HUES48 (cell line): ENCODE measurements at regions not wholly inside any gene's neighbourhood (a gene's known extent, or its start where the extent isn't known, plus 50 kb on each side); places are given as distances from the start of the nearest gene placed in this dataset.

Experiments
- H3K27ac ChIP-seq: one replicate; pipeline ENCODE4 v1.7.0; 2013; ENCODE audit warnings: low read depth, low read length, inconsistent platforms
- H3K27me3 ChIP-seq: 2 replicates; pipeline ENCODE4 v1.6.1; 2013; ENCODE audit warnings: mild to moderate bottlenecking, low read length; ENCODE audit not compliant: control insufficient read depth, insufficient read depth
- H3K36me3 ChIP-seq: 2 replicates; pipeline ENCODE4 v1.6.1; 2013; ENCODE audit warnings: low read length; ENCODE audit not compliant: control insufficient read depth, insufficient read depth
- H3K4me1 ChIP-seq: 2 replicates; pipeline ENCODE4 v1.6.1; 2013; ENCODE audit warnings: mild to moderate bottlenecking, low read length; ENCODE audit not compliant: control insufficient read depth, insufficient read depth
- H3K4me3 ChIP-seq: 2 replicates; pipeline ENCODE4 v1.5.1; 2013; ENCODE audit warnings: mild to moderate bottlenecking, low read depth, low read length
- H3K9ac ChIP-seq: 2 replicates; pipeline ENCODE4 v1.6.1; 2013; ENCODE audit warnings: mild to moderate bottlenecking, low read depth, low read length, moderate library complexity
- H3K9me3 ChIP-seq: 2 replicates; pipeline ENCODE4 v1.6.1; 2013; ENCODE audit warnings: low read length; ENCODE audit not compliant: control insufficient read depth, insufficient read depth

DNA sequence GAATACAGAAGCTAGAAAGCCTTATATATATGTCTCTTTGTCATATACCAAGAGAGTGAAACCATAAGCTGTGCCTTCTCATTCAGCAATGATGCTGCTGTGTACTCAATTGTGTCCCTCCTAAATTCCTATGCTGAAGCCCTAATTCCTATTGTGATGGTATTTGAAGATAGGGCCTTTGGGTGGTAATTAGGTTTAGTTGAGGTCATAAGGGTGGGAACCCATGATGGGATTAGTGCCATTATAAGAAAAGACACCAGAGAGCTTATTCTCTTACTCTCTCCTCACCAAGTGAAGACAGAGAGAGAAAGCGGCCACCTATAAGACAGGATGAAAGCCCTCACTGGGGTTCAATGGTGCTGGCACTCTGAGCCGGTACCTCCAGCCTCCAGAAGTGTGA is 1191.3 kb upstream of the TENM4 start:
- Histone ChIP-seq H3K9ac (no peak overlapping the region), H3K4me3 (no peak overlapping the region), H3K36me3 (no peaks in the 10 kb centered on the region), H3K27me3 (no peaks in the 10 kb centered on the region), H3K4me1 (peaks cover 18% of the 10 kb centered on the region), H3K9me3 (no peaks in the 10 kb centered on the region), H3K27ac (peak overlapping the region; percentile 55)

- Histone ChIP-seq H3K4me3 (no peak overlapping the region), H3K9me3 (no peaks in the 10 kb centered on the region), H3K9ac (no peak overlapping the region), H3K27ac (no peak overlapping the region), H3K36me3 (no peaks in the 10 kb centered on the region), H3K27me3 (no peaks in the 10 kb centered on the region), H3K4me1 (peaks cover 12% of the 10 kb centered on the region; the same call in 1 of the 2 replicates)
Observed at GRCh38 chr11:80629466-80629865, 1188.6 kb upstream of the TENM4 start.

DNA sequence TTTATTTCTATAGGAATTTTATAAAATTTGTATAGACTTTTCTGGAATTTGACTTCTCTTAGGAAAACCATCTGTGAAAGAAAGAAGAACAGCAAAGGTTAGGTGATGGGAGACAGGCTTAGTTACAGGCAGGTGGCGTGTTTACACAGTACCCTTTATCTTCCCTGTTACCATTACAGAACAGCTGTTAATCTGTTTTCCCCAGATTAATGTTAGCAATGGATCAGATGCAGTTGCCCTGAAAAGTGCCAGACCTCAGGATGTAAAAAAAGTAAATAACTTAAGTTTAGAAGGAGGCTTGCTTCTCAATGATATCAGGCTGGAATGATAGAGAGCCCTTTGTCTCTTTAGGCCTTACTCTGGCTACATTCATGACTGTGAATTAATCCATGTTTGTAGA is 1186.5 kb upstream of the TENM4 start:
- no peak overlapping the region for H3K27ac ChIP-seq
- no peaks in the 10 kb centered on the region for H3K36me3 ChIP-seq
- H3K27me3 ChIP-seq, result no peaks in the 10 kb centered on the region
- H3K4me1 ChIP-seq, result peaks cover 14% of the 10 kb centered on the region
- no peak overlapping the region for H3K9ac ChIP-seq
- no peaks in the 10 kb centered on the region for H3K9me3 ChIP-seq
- no peak overlapping the region for H3K4me3 ChIP-seq

- Histone ChIP-seq H3K36me3 (no peaks in the 10 kb centered on the region), H3K4me3 (no peak overlapping the region), H3K27me3 (no peaks in the 10 kb centered on the region), H3K9ac (no peak overlapping the region), H3K4me1 (peaks cover 12% of the 10 kb centered on the region), H3K27ac (no peak overlapping the region), H3K9me3 (no peaks in the 10 kb centered on the region)
Observed at GRCh38 chr11:80626721-80627120, 1185.9 kb upstream of the TENM4 start.

GRCh38 chr11:80625563-80625962 is 1184.7 kb upstream of the TENM4 start:
- no peaks in the 10 kb centered on the region for H3K27me3 ChIP-seq
- H3K9me3 ChIP-seq, result no peaks in the 10 kb centered on the region
- H3K4me3 ChIP-seq, result no peak overlapping the region
- peaks cover 9% of the 10 kb centered on the region for H3K4me1 ChIP-seq
- no peak overlapping the region for H3K9ac ChIP-seq
- H3K36me3 ChIP-seq, result no peaks in the 10 kb centered on the region
- no peak overlapping the region for H3K27ac ChIP-seq

- Histone ChIP-seq H3K4me1 (peaks cover 7% of the 10 kb centered on the region), H3K9ac (no peak overlapping the region), H3K27ac (no peak overlapping the region), H3K4me3 (no peak overlapping the region), H3K36me3 (no peaks in the 10 kb centered on the region), H3K27me3 (no peaks in the 10 kb centered on the region), H3K9me3 (no peaks in the 10 kb centered on the region)
Observed at GRCh38 chr11:80621871-80622270, 1181.0 kb upstream of the TENM4 start.

DNA sequence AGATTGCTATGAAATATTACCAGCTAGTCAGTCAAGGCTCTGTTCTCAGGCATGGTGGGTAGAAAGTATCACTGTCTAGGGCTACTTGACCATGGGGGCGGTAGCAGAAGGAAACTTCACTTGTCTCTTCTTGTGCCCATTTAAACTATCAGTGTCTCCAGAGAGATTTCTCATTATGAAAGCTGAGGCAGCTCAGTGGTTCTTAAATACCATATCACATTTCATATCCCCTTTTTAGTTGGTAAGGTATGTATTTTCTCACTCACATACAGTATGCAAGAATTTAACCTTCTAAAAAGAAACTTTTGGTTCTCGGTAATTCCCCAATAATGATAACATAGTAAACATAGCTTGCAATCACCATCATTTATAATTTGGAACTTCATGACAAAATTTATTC is 1180.0 kb upstream of the TENM4 start:
- Histone ChIP-seq H3K27ac (no peak overlapping the region), H3K9me3 (no peaks in the 10 kb centered on the region), H3K9ac (no peak overlapping the region), H3K27me3 (no peaks in the 10 kb centered on the region), H3K4me3 (no peak overlapping the region), H3K36me3 (no peaks in the 10 kb centered on the region), H3K4me1 (peaks cover 7% of the 10 kb centered on the region)

DNA sequence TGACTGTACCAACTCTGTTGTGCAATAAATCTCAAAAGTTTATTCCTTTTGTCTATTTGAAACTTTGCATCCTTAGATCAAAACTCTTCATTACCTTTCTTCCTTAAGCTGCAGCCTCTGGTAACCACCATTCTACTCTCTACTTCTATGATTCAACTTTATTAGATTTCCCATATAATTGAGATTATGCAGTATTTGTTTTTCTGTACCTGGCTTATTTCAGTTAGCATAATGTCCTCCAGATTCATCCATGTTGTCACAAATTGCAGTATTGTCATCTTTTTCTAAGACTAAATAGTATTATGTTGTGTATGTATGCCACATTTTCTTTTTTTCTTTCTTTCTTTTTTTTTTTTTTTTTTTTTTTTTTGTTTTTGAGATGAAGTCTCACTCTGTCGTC is 1176.3 kb upstream of the TENM4 start:
- no peak overlapping the region for H3K9ac ChIP-seq
- no peaks in the 10 kb centered on the region for H3K9me3 ChIP-seq
- H3K27me3 ChIP-seq, result no peaks in the 10 kb centered on the region
- no peaks in the 10 kb centered on the region for H3K4me1 ChIP-seq
- no peak overlapping the region for H3K4me3 ChIP-seq
- H3K36me3 ChIP-seq, result no peaks in the 10 kb centered on the region
- H3K27ac ChIP-seq, result no peak overlapping the region

DNA sequence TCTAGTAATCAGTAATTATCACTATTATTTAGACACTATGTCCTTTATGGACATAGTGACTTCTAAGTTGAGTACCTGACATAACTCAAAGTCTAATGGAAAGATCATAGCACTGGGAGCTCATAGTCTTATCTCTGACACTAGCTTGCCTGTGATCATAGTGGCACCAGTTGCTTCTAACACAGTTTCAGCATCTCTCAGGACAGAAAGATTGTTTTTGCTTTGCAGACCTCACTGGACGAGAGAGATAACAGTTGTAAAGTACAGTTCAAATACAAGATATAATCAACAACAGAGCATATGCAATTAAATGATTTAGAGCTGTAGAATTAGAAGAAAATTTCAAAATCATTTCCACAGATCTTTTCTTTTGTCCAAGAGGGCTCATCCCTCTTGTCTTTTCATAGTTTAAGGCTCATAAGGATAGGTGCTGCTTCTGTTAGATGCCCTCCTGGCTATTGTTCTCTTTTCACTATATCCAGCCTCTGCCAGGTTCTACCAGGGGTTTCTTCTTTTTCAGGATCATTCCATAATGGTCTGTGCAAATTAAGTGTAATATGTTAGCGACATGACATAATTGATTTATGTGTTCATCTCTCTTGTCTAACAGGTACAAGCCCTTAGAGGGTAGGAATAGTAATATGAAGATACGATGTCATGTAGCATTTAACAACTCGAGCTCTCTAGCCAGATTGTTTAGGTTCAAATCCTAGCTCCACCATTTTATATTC is 1175.4 kb upstream of the TENM4 start:
- Histone ChIP-seq H3K4me1 (no peaks in the 10 kb centered on the region), H3K36me3 (no peaks in the 10 kb centered on the region), H3K27me3 (no peaks in the 10 kb centered on the region), H3K4me3 (no peak overlapping the region), H3K27ac (no peak overlapping the region), H3K9me3 (no peaks in the 10 kb centered on the region), H3K9ac (no peak overlapping the region)

DNA sequence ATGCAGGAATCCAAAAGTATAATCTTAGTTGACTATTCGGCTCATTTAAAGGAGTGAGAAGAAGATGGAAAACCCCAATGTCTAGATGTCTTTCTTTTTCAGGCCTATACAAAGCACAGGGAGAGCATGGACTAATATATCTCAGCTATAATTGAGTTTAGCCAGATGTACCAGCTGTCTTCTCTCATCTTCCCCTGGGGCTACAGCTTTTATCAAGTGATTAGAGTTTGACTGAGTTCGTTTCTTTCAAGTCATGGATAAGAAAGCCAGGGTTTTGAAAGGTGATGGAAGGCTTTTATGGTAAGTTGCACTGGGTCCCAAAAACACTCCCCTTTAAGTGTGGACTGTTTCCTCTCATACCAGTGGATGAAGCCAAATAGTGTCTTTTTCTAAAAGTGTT is 1172.8 kb upstream of the TENM4 start:
- H3K4me3 ChIP-seq, result no peak overlapping the region
- no peak overlapping the region for H3K27ac ChIP-seq
- H3K27me3 ChIP-seq, result no peaks in the 10 kb centered on the region
- H3K9me3 ChIP-seq, result no peaks in the 10 kb centered on the region
- no peaks in the 10 kb centered on the region for H3K36me3 ChIP-seq
- no peaks in the 10 kb centered on the region for H3K4me1 ChIP-seq
- no peak overlapping the region for H3K9ac ChIP-seq

DNA sequence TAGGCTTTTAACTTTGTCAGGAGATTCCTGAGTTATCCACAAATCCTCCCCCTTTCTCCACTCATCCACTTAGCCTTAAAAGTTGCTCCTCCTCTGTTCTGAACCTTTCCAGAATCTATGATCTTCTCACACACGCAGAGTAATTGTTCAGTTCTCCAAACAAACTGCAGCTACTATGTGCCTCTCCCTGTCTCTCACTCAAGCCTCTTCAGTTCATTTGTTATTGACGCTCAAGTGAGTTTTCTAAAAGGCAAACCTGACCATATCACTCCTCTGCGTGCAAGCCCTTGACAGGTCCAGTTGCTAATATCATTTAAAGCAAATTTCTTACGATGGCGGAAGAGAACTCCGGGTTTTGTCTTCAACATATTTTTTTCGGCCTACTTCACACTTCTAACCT is 1169.7 kb upstream of the TENM4 start:
- H3K4me1 ChIP-seq, result no peaks in the 10 kb centered on the region
- H3K27me3 ChIP-seq, result no peaks in the 10 kb centered on the region
- H3K36me3 ChIP-seq, result no peaks in the 10 kb centered on the region
- no peak overlapping the region for H3K4me3 ChIP-seq
- no peaks in the 10 kb centered on the region for H3K9me3 ChIP-seq
- H3K9ac ChIP-seq, result no peak overlapping the region
- no peak overlapping the region for H3K27ac ChIP-seq
